Endothelial cell of hepatic sinusoid (primary cell): ENCODE measurements at regions not wholly inside any gene's neighbourhood (a gene's known extent, or its start where the extent isn't known, plus 50 kb on each side); places are given as distances from the start of the nearest gene placed in this dataset.
"Not testable (repeated sequence)": the region's sequence is repeated elsewhere in the genome, so short reads cannot be mapped to it uniquely, and the experiment has no call there.

Source experiments
- in situ Hi-C: cut with HindIII; loops from 2 replicates; pipeline ENCODE4 v1.10.0; 2017; ENCODE audit warnings: low sequenced_read_pairs

- in situ Hi-C loops = no loop called here
Measured at GRCh38 chr2:117336496-117336895, 478.0 kb upstream of the DDX18 start.

GRCh38 chr2:117337981-117338380, 476.5 kb upstream of the DDX18 start:
- in situ Hi-C loops = not testable (repeated sequence)

DNA sequence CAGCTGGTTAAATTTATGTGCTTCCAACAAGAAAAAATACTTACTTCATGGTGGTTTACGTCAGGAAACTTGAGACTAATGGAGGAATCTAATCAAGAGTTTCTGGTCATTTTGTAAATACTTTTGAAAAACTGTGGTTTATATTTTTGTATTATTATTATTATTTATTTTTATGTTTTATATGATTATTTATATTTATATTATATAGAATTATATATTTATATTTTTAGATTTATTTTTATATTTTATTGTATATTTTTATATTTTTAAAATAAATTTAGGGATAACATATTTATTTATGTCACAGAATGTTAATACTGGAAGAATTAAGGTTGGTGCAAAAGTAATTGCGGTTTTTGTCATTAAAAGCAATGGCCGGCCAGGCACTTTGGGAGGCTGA, 474.5 kb upstream of the DDX18 start:
- in situ Hi-C loops = no loop called here

DNA sequence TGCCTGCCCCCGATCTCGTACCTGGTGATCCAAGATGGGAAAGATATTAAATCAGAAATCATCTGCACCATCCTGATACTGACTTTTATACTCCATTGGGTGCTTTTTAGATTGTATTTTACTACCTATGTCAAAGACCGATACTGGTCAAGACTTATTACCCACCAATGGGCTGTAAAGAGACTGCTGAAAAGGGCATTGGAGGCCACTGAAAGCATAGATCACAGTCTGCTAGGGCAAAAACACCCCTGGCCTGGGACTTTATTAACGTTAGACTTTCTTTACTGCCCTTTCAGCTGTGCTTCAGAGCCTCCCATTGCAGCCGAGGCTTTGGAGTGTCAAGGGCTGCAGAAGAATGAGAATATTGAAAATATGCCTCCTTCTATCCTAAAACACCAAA, 472.8 kb upstream of the DDX18 start:
- in situ Hi-C loops = no loop called here

DNA sequence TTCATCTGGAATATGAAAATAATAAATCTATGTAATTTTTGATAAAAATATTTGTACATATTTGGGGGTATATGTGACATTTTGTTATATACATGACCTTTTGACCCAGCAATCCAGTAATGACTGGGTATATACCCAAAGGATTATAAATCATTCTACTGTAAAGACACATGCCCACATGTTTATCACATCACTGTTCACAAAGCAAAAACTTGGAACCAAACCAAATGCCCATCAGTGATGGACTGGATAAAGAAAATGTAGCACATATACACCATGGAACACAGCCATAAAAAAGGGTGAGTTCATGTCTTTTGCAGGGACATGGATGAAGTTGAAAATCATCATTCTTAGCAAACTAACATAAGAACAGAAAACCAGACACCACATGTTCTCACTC, 472.1 kb upstream of the DDX18 start:
- in situ Hi-C loops = no loop called here

DNA sequence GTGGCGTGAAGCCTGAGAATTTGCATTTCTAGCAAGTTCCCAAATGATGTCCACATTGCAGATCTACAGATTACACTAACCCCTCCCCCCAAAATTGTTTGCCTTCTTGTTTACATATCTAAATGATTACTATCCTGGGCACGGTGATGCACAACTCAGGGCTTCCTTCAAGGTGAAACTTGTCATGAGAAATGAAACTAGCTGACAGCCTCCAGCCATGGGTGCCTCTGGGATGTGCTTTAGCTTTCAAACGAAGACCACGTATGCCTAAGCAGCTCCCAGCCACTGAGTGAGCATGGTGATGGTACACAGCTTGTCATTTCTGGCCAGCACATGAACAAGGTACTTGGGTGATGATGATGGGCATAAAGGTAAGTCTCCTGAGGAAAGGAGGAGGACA, 464.8 kb upstream of the DDX18 start:
- in situ Hi-C loops = no loop called here

DNA sequence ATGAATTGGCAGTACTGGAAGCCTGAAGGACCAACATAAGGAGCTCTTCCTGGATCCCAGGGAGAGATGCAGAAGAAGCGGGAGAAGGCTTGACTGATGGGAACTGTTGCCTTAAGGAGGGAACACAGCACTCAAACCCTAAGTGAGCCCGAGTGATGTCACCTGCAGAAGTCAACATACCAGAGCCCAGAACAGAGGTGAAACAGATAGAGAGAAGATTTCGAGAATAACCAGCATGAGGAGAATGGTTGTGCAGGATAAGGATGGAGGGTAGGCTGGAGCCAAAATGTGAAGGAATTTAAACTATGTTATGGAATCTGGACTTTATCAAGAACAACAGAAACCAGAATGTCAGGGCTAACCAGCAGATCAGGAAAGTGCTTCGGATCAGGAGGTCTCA, 463.1 kb upstream of the DDX18 start:
- in situ Hi-C loops = no loop called here

DNA sequence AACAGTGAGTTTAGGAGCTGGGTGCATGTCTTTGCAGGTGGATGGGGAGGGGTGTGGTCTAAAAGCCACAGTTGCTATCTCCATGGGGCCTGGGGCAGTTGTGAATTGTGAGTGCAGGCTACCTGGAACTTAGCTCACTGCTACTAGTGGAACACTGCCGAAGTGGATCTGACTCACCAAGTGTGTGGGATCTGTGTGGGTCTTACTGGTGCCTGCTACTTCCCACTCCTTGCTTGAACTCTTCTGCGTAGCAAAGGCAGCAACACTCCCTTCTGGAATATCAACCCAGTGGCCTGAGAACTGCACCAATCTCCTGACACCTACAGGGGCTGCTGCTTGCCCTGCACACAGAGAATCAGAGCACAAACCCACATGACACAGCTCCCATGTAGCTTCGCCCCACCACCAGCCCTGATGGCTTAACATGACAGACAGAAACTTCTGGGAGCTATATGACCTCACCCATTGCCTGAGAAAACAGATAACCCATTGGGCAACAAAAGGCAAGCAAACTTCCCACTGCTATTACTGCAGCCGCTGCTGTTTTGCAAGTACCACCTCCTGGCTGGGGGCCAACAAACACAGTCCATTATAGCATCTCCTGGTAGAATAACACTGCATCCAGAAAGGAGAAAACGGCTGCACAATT, 455.1 kb upstream of the DDX18 start:
- in situ Hi-C loops = no loop called here

DNA sequence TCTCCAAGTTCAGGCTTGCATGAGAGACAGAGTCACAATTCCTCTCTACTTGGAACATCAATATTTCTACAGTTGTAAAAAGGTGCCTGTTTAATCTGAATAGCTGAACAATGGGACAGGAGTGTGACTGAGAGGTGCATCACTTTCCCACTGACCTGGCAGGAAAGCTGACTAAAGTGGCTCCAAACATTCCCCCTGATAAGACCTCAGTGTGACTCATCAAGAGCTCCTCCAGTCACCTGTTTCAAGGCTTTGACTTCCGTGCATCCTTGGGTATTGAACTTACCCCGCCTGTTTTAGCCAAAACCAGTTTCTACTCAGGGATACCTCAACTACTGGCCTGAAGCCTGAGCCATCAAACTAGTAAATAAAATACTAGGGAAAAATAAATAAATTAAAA, 453.9 kb upstream of the DDX18 start:
- in situ Hi-C loops = no loop called here

GRCh38 chr2:117378653-117379052, 435.8 kb upstream of the DDX18 start:
- in situ Hi-C loops = no loop called here

- in situ Hi-C loops = no loop called here
Measured at GRCh38 chr2:117379928-117380327, 434.6 kb upstream of the DDX18 start.

DNA sequence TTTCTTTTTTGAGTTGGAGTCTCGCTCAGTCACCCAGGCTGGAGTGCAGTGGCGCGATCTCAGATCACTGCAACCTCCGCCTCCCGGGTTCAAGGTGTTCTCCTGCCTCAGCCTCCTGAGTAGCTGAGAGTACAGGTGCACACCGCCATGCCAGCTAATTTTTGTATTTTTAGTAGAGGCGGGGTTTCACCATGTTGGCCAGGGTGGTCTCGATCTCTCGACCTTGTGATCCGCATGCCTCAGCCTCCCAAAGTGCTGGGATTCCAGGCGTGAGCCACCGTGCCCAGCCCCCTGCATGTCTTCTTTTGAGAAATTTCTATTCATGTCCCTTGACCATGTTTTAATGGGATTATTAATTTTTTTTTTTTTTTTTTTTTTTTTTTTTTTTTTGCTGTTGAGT, 430.5 kb upstream of the DDX18 start:
- in situ Hi-C loops = not testable (repeated sequence)

GRCh38 chr2:117396161-117396560, 418.3 kb upstream of the DDX18 start:
- in situ Hi-C loops = no loop called here

DNA sequence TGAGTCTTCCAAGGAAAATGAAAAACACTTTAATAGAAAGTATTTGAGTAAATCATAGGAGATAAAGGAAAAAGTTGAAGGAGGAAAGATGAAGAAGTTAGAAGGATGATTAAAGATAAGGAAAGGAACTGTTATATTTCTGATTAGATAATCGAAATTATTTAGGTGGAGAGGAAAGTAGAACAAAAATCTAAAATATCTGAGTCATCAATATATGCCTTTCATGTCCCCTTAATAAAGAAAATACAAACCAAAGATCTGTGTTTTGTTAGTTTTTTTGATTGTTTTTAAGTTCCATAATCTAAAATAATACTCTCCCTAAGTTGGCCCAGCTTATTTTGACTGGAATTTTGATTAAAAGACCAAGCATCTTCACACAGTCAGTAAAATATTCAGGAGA, 412.9 kb upstream of the DDX18 start:
- in situ Hi-C loops = no loop called here

- in situ Hi-C loops = no loop called here
Measured at GRCh38 chr2:117406443-117406842, 408.0 kb upstream of the DDX18 start.

DNA sequence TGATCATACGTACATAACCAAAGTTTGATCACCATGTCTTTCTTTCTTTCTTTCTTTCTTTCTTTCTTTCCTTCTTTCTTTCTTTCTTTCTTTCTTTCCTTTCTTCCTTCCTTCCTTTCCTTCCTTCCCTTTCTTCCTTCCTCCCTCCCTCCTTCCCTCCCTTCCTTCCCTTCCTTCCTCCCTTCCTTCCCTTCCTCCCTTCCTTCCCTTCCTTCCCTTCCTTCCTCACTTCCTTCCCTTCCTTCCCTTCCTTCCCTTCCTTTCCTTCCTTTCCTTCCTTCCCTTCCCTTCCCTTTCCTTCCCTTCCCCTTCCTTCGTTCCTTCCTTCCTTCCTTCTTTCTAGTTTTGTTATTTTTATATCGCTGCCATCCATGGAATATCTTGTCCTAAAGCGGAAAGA, 406.7 kb upstream of the DDX18 start:
- in situ Hi-C loops = no loop called here

GRCh38 chr2:117409443-117409842, 405.0 kb upstream of the DDX18 start:
- in situ Hi-C loops = no loop called here

GRCh38 chr2:117411983-117412382, 402.5 kb upstream of the DDX18 start:
- in situ Hi-C loops = no loop called here

GRCh38 chr2:117432746-117433145, 381.7 kb upstream of the DDX18 start:
- in situ Hi-C loops = no loop called here

DNA sequence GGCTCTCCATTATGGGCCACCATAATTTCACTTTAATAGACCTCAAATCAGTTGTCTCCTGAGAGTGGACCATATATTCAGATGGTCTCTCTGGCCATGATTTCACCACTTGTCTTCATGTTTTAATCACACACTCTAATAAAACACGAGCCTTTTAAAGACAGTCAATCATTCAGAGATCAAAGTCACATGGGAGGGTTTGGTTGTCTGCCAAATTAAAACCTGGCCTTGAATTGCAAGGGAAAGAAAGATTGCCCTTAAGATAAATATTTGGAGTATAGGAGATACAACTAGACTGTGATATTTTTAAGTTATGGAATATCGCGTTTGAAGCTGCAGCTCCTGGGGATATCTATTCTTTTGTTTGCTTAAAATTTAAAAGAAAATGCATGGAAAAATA, 377.8 kb upstream of the DDX18 start:
- in situ Hi-C loops = no loop called here

DNA sequence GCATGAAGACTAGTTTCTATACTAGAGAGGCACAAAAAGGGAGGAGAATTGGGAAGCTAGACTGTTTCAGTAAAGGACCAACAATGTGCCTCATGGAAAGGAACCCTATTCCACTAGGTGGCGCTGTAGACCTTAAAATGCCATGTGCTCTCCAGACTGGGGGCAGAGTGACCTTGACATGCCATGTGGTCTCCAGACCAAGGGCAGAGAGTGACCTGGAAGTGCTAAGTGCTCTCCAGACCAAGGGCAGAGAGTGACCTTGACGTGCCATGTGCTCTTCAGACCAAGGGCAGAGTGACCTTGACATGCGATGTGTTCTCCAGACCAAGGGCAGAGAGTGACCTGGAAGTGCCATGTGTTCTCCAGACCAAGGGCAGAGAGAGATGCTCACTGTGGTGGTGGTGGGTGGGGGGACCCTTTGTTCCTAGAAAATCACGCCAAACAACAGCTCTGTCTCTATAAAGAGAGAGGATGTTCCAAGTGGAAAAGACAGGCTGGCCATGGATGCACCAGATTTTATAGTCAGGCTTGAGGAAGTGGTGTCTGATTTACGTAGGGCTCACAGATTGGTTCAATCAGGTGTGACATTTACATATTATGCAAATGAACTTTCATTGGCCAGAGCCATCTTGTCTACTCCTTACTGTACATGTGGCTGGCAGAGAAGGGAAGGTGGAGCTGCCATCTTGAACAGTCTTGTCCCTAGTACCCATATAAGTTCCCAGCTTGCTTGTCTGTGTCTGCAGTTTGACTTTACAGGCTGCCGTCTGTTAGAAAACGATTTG, 344.0 kb upstream of the DDX18 start:
- in situ Hi-C loops = no loop called here

DNA sequence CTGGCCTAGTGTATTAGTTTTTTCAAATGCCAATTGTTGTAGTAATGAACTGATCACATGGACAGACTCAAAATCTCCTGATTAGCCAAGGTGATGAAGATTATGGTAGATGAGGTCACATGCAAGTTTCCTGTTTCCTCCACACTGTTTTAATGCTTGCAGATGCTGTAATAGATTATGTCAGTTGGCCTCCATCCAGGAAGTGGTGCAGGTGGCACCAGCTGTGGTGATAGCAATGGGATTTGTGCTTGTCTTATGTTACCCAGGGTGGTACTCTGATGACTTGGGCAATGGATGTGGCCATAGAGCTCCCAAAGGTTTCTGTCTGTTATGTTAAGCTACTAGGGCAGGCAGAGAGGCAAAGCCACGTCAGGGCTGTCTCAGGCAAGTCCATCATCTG, 332.9 kb upstream of the DDX18 start:
- in situ Hi-C loops = no loop called here

DNA sequence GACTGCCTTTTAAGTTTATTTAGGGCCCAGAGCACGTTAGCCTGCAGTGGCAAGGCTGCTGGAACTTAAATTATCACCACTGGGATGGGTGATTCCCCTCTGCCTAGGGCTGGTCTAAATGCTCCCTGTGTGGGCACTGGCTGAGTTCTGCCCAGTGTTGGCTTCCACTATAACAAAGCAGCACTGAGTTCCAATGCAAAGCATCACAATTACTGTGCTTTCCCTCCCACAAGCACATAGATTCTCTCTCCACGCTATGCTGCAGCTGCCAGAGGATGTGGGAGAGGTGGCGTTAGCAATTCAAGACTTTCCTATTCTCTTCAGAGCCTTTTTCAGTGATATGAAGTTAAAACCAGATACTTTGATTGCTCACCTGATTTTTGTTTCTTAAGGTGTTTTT, 328.9 kb upstream of the DDX18 start:
- in situ Hi-C loops = no loop called here
